ENCODE measurements at regions not wholly inside any gene's neighbourhood (a gene's known extent, or its start where the extent isn't known, plus 50 kb on each side); places are given as distances from the start of the nearest gene placed in this dataset.
"Not testable (repeated sequence)": the region's sequence is repeated elsewhere in the genome, so short reads cannot be mapped to it uniquely, and the experiment has no call there.

DNA sequence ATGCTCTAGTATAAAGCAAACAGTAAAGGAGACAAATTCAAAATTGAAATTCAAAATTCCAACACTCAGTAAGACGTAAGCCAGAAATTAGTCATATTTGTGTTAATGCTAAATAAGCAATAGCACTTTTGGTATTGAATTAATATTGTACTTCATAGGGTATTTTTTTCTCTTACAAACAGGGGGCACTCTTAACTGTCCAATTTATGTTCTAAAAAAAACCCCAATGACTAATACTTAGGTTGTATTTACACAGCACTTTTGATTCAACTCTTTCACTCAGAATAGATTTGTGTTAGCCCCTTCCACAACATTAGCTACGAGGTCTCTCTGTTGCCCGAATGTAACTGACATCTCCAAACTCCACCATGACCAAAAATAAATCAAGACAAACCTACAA lies 284.9 kb upstream of the COBL start:
- TF ChIP-seq, protein P1, sequence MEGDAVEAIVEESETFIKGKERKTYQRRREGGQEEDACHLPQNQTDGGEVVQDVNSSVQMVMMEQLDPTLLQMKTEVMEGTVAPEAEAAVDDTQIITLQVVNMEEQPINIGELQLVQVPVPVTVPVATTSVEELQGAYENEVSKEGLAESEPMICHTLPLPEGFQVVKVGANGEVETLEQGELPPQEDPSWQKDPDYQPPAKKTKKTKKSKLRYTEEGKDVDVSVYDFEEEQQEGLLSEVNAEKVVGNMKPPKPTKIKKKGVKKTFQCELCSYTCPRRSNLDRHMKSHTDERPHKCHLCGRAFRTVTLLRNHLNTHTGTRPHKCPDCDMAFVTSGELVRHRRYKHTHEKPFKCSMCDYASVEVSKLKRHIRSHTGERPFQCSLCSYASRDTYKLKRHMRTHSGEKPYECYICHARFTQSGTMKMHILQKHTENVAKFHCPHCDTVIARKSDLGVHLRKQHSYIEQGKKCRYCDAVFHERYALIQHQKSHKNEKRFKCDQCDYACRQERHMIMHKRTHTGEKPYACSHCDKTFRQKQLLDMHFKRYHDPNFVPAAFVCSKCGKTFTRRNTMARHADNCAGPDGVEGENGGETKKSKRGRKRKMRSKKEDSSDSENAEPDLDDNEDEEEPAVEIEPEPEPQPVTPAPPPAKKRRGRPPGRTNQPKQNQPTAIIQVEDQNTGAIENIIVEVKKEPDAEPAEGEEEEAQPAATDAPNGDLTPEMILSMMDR (IDR thresholded peaks at IDR 0.05; ENCODE audit: low read depth, low read length): no peak
- Histone ChIP-seq H3K9me3 (no peaks in the 10 kb centered on the region; the same call in 1 of the 2 replicates), H3K4me3 (ENCODE audit: low read depth, low read length) (no peak overlapping the region), H3K27me3 (no peaks in the 10 kb centered on the region), H3K4me1 (peaks cover 10% of the 10 kb centered on the region), H3K36me3 (no peaks in the 10 kb centered on the region)
- DNase-seq: no peak

DNA sequence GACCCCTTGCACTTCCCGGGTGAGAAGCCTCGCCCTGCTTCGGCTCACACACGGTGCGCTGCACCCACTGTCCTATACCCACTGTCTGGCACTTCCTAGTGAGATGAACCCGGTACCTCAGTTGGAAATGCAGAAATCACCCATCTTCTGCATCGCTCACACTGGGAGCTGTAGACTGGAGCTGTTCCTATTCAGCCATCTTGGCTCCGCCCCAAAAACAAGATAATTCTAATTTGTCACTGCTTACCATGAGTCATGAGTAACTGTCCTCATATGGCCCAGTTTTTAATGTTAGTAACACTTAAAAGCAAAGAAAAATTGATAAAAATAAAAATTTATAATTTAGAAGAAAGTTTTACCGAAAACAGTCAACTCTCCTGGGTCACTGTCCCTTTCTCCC lies 283.3 kb upstream of the COBL start:
- not testable (repeated sequence) for DNase-seq

DNA sequence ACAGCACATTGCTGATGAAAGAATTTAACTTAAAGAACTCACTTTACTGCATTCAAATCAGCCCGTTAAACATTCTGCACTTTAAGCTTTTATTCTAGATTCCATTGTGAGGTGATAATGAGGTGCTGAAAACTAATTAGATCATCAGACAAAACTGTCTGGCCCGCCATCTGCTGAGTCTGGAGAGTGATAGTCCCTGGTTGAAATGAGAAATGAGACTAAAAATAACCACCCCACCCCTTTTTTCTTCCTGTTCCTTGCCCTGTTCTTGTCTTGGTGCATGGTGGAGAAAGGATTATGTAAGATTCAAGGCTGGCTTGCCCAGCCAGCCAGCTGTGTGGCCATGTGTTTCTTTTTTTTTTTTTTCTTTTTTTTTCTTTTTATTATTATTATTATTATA lies 277.0 kb upstream of the COBL start:
- TF ChIP-seq, protein P1 (IDR thresholded peaks at IDR 0.05; ENCODE audit: low read depth, low read length): no peak
- Histone ChIP-seq H3K4me3 (ENCODE audit: low read depth, low read length) (peak overlapping the region; percentile 40), H3K9me3 (no peaks in the 10 kb centered on the region), H3K27me3 (no peaks in the 10 kb centered on the region), H3K36me3 (no peaks in the 10 kb centered on the region), H3K4me1 (peaks cover 9% of the 10 kb centered on the region; the same call in 1 of the 2 replicates)
- DNase-seq: no peak

More for the DNA sequence above, 283.3 kb upstream of the COBL start:
- not testable (repeated sequence) for H3K36me3 ChIP-seq; H3K4me3 ChIP-seq (ENCODE audit: low read depth, low read length); H3K9me3 ChIP-seq; H3K27me3 ChIP-seq
- H3K4me1 ChIP-seq: peaks cover 10% of the 10 kb centered on the region

DNA sequence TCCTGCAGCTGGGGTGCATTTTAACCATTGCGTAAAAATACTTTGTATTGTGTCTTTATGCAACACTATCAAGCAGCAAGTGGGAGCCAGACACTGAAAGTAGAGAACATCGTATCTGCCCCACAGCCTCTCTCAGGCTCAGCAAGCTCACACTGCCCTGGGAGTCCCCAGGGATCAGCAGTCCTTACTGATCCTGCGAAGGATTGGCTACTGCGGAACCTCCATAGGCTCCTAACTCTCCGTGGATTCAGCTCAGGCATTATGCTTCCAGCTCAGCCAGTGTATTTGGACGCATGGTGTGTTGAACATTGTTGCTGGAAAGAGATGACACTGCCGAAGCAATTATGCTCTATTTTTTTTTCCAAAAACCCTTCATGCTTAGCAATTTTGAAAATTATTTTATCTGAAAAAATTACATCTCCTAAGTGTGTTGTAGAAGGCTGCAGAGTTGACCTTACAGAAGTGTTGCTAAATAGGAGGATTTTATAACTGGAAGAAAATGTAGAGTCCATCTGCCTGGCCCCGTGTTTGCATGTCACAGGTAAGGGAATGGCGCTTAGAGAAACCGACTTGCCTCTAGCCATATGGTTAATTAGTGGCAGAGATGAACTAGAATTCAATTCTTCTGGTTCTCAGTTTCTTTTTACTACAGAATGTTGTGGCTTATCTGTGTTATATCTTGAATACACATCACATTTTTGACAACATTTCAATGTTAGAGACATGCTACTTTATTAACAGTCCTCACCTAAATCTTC lies 276.4 kb upstream of the COBL start:
- DNase-seq: peak; percentile 77
- Histone ChIP-seq H3K9me3 (no peaks in the 10 kb centered on the region), H3K4me1 (peaks cover 9% of the 10 kb centered on the region; the same call in 1 of the 2 replicates)

DNA sequence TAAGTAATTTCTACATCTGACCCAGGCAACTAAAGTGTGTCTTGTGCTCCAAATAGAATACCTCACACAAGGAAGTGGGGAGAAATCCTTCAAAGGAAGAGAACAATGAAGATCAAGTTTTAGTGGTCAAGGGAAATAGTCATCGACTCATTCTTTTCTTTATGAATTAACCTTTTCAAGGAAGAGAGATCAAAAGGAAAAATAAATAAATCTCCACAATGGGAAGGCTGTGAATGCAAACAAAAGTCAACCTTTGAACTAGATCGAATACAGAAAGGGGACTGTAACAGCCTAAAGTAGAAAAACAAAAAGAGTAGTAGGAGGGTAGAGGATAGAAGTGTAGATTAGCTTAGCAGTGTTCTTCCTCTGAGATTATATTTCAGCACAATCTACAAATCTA lies 274.6 kb upstream of the COBL start:
- TF ChIP-seq, protein P1 (IDR thresholded peaks at IDR 0.05; ENCODE audit: low read depth, low read length): no peak
- Histone ChIP-seq H3K9me3 (no peaks in the 10 kb centered on the region), H3K27me3 (no peaks in the 10 kb centered on the region), H3K4me3 (ENCODE audit: low read depth, low read length) (no peak overlapping the region), H3K4me1 (peaks cover 9% of the 10 kb centered on the region; the same call in 1 of the 2 replicates), H3K36me3 (no peaks in the 10 kb centered on the region)
- DNase-seq: no peak

More for the DNA sequence above, 276.4 kb upstream of the COBL start:
- TF ChIP-seq, protein P1 (IDR thresholded peaks at IDR 0.05; ENCODE audit: low read depth, low read length): no peak
- H3K27me3 ChIP-seq: no peaks in the 10 kb centered on the region
- H3K4me3 ChIP-seq (ENCODE audit: low read depth, low read length): peak overlapping the region; percentile 40
- H3K36me3 ChIP-seq: no peaks in the 10 kb centered on the region

DNA sequence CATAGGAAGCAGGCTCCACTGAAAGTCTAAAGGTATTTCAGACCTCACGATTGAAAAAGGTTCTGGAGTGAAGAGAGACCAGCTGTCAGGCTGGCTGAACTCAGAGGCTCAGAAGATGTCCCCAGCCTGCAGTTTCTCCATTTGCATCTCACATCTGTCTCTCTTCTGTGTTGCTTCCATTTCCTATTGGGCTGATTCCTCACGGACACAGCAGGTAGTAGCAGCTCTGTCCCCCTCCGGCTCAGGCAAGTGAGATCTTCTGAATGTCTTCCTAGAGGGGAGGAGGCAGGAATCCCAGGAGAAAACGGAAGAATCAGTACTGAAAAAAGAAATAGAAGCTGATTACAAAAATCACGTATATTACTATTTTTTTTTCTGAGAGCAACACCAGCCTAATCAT lies 274.1 kb upstream of the COBL start:
- H3K4me3 ChIP-seq (ENCODE audit: low read depth, low read length): no peak overlapping the region
- DNase-seq: no peak
- TF ChIP-seq, protein P1 (IDR thresholded peaks at IDR 0.05; ENCODE audit: low read depth, low read length): no peak

More for the DNA sequence above, 274.1 kb upstream of the COBL start:
- Histone ChIP-seq H3K9me3 (no peaks in the 10 kb centered on the region), H3K27me3 (no peaks in the 10 kb centered on the region), H3K36me3 (no peaks in the 10 kb centered on the region), H3K4me1 (peaks cover 9% of the 10 kb centered on the region; the same call in 1 of the 2 replicates)

Measured in BE2C (cell line).